GM12878 (cell line): ENCODE measurements at regions not wholly inside any gene's neighbourhood (a gene's known extent, or its start where the extent isn't known, plus 50 kb on each side); places are given as distances from the start of the nearest gene placed in this dataset.

Source experiments
- ATAC-seq: fragments of 200-7000 bp; cut with Tn5 transposase; 3 replicates; pipeline ENCODE4 v1.9.1; 2020; ENCODE audit warnings: mild to moderate bottlenecking, moderate library complexity
- BruUV-seq: library from RNA; stranded (reverse); fragments of 400-500 nt; replicated peaks from 2 replicates; lab custom pipeline; 2021; lab: Mats Ljungman, UMichigan
- CTCF ChIA-PET: fragments of 300-600 bp; sonication (Branson Sonifier 250); formaldehyde crosslinking; extraction: SDS; loops from one replicate; lab custom pipeline; 2021; ENCODE audit warnings: inconsistent platforms; lab: Yijun Ruan, JAX
- POLR2A ChIA-PET: fragments of 350-600 bp; formaldehyde crosslinking; extraction: SDS; loops from one replicate; lab custom pipeline; 2021; ENCODE audit warnings: inconsistent platforms; lab: Charles Lee
- RAD21 ChIA-PET: fragments of 300-600 bp; sonication (Branson Sonifier 250); formaldehyde crosslinking; loops from one replicate; lab custom pipeline; 2023; ENCODE audit warnings: antibody characterized with exemption; ENCODE audit not compliant: unreplicated experiment; lab: Charles Lee
- SMC1A ChIA-PET: fragments of 300-600 bp; sonication (Branson Sonifier 250); formaldehyde crosslinking; loops from one replicate; lab custom pipeline; 2023; ENCODE audit not compliant: unreplicated experiment, uncharacterized antibody; lab: Charles Lee
- DNase-seq: peaks from one replicate; pipeline ENCODE4 v3.0.0-alpha.2; 2011; ENCODE audit warnings: low read depth, low spot score
- FAIRE-seq: peaks from 3 replicates; lab custom pipeline; 2011; peaks lifted over from hg19 to GRCh38; lab: Jason Lieb, UNC
- H2AFZ ChIP-seq: 2 replicates; pipeline ENCODE4 v1.6.0; 2011; ENCODE audit warnings: low read depth, low read length, control low read depth; ENCODE audit not compliant: control insufficient read depth
- H3K27ac ChIP-seq: 2 replicates; pipeline ENCODE4 v1.5.1; 2011; ENCODE audit warnings: control low read depth; ENCODE audit not compliant: control insufficient read depth, insufficient read depth
- H3K27me3 ChIP-seq, 2 experiments: replicated peaks in 1 of 2; 2 replicates each; pipeline versions ENCODE4 v1.6.0 to v1.6.1; 2011; ENCODE audit warnings: low read length in 1 of 2; ENCODE audit not compliant: control insufficient read depth in 2 of 2, insufficient read depth in 2 of 2
- H3K36me3 ChIP-seq, 2 experiments: 2 replicates each; pipeline ENCODE4 v1.5.1; 2011; ENCODE audit warnings: low read length in 1 of 2; ENCODE audit not compliant: control insufficient read depth in 2 of 2, insufficient read depth in 2 of 2
- H3K4me1 ChIP-seq: 2 replicates; pipeline ENCODE4 v1.6.1; 2011; ENCODE audit warnings: mild to moderate bottlenecking, low read length, moderate library complexity, mixed read lengths; ENCODE audit not compliant: control insufficient read depth, insufficient read depth
- H3K4me2 ChIP-seq: 2 replicates; pipeline ENCODE4 v1.6.0; 2011; ENCODE audit warnings: control low read depth; ENCODE audit not compliant: control insufficient read depth, insufficient read depth
- H3K4me3 ChIP-seq: fragments of 200-600 bp; sonication (generic); 2 replicates; pipeline ENCODE4 v1.5.1; 2016
- H3K79me2 ChIP-seq: 2 replicates; pipeline ENCODE4 v1.6.0; 2011; ENCODE audit warnings: low read length; ENCODE audit not compliant: control insufficient read depth, insufficient read depth
- H3K9ac ChIP-seq: 2 replicates; pipeline ENCODE4 v1.8.0; 2011; ENCODE audit warnings: low read length, control low read depth, mixed read lengths; ENCODE audit not compliant: control insufficient read depth, insufficient read depth
- H3K9me3 ChIP-seq: replicated peaks from 3 replicates; pipeline ENCODE4 v1.5.1; 2011; ENCODE audit warnings: mild to moderate bottlenecking, low read length; ENCODE audit not compliant: control insufficient read depth, insufficient read depth
- H4K20me1 ChIP-seq: 2 replicates; pipeline ENCODE4 v1.6.0; 2011; ENCODE audit not compliant: control insufficient read depth, insufficient read depth
- BRCA1 ChIP-seq: IDR thresholded peaks from 2 replicates; pipeline ENCODE4 v1.6.1; 2011; ENCODE audit warnings: low read depth, low read length, improper control_type of control experiment
- FOS ChIP-seq: IDR thresholded peaks from 3 replicates; pipeline ENCODE4 v1.6.1; 2011; ENCODE audit warnings: borderline replicate concordance; ENCODE audit not compliant: insufficient read length; ENCODE audit errors: extremely low read depth
- GABPA ChIP-seq: IDR thresholded peaks from 2 replicates; pipeline ENCODE4 v1.6.1; 2014; ENCODE audit warnings: antibody characterized with exemption, low read depth, mild to moderate bottlenecking, inconsistent platforms
- HDAC6 ChIP-seq: fragments of 200-600 bp; sonication (generic); IDR thresholded peaks from one replicate; pipeline ENCODE4 v1.8.0; 2017; ENCODE audit warnings: antibody characterized with exemption; ENCODE audit not compliant: unreplicated experiment
- KLF5 ChIP-seq: fragments of 450-650 bp; IDR thresholded peaks from 2 replicates; pipeline ENCODE4 v1.6.1; 2014; ENCODE audit warnings: mild to moderate bottlenecking; ENCODE audit not compliant: partially characterized antibody
- LARP7 ChIP-seq: fragments of 450-650 bp; IDR thresholded peaks from 2 replicates; pipeline ENCODE4 v1.6.1; 2017; ENCODE audit warnings: mild to moderate bottlenecking
- NBN ChIP-seq: fragments of 450-650 bp; IDR thresholded peaks from 2 replicates; pipeline ENCODE4 v1.6.1; 2016
- RB1 ChIP-seq: fragments of 450-650 bp; formaldehyde crosslinking; IDR thresholded peaks from 2 replicates; pipeline ENCODE4 v1.6.1; 2017; ENCODE audit warnings: mild to moderate bottlenecking, borderline replicate concordance
- WGBS: methylation state at CpG from one replicate; pipeline ENCODE4 v1.1.6; 2016; ENCODE audit warnings: low lambda C conversion rate; ENCODE audit not compliant: insufficient replicate concordance, insufficient coverage; ENCODE audit errors: missing lambda C conversion rate; 5-methylcytosine and 5-hydroxymethylcytosine counted together
- in situ Hi-C: fragments of 300-500 bp; cut with MboI; formaldehyde crosslinking; loops from 9 replicates; pipeline ENCODE4 v1.14.3; 2018; ENCODE audit warnings: mixed read lengths
- intact Hi-C: fragments of 100-400 bp; cut with micrococcal nuclease; formaldehyde crosslinking; loops from one replicate; pipeline ENCODE4 v1.14.2; 2022; ENCODE audit not compliant: unreplicated experiment
- TF ChIP-seq, protein P1 (sequence below): fragments of 450-650 bp; IDR thresholded peaks from 2 replicates; pipeline ENCODE4 v1.6.1; 2017; ENCODE audit warnings: low read depth, mild to moderate bottlenecking, moderate library complexity
- TF ChIP-seq, protein P2 (sequence below): fragments of 450-650 bp; IDR thresholded peaks from 2 replicates; pipeline ENCODE4 v1.6.1; 2017; ENCODE audit warnings: mild to moderate bottlenecking, moderate library complexity

DNA sequence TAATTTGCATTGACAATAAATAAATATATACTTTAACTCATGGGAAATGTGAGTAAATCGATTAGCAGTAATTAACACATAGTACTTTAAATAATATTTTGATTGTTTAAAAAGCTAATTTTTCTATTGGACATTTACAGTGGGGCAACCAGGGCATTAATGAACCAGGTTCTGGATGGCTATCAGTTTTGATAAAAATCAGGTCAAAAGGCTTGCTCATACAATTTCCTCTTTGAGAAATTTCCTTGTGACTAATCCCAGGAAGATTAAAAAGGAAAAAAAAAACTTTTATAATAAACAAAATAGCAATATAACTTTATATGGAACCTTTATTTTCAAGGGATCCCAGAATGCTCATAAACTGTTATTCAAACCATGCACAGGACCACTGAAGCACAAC, 497.2 kb upstream of the ZEB2 start:
- Histone ChIP-seq H3K27me3 (no peaks in the 10 kb centered on the region; a peak in 1 of 4 replicates), H2AFZ (no peak overlapping the region), H4K20me1 (no peaks in the 10 kb centered on the region), H3K36me3 (no peaks in the 10 kb centered on the region), H3K4me2 (no peak overlapping the region), H3K9ac (no peak overlapping the region), H3K9me3 (no peaks in the 10 kb centered on the region), H3K4me3 (no peak overlapping the region), H3K79me2 (no peaks in the 10 kb centered on the region), H3K27ac (no peak overlapping the region), H3K4me1 (no peaks in the 10 kb centered on the region)
- WGBS: 0% methylated on average over 1 of the region's 1 CpG
- intact Hi-C loops (no loop called here), in situ Hi-C loops (no loop called here)
- ChIA-PET SMC1A (no interaction called here), CTCF (no interaction called here), RAD21 (no interaction called here), POLR2A (no interaction called here)
- TF ChIP-seq, protein P1, sequence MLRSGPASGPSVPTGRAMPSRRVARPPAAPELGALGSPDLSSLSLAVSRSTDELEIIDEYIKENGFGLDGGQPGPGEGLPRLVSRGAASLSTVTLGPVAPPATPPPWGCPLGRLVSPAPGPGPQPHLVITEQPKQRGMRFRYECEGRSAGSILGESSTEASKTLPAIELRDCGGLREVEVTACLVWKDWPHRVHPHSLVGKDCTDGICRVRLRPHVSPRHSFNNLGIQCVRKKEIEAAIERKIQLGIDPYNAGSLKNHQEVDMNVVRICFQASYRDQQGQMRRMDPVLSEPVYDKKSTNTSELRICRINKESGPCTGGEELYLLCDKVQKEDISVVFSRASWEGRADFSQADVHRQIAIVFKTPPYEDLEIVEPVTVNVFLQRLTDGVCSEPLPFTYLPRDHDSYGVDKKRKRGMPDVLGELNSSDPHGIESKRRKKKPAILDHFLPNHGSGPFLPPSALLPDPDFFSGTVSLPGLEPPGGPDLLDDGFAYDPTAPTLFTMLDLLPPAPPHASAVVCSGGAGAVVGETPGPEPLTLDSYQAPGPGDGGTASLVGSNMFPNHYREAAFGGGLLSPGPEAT: no peak
- TF ChIP-seq FOS (no peak), GABPA (no peak), RB1 (no peak), KLF5 (no peak), BRCA1 (no peak), HDAC6 (no peak), LARP7 (no peak), NBN (no peak)
- TF ChIP-seq, protein P2, sequence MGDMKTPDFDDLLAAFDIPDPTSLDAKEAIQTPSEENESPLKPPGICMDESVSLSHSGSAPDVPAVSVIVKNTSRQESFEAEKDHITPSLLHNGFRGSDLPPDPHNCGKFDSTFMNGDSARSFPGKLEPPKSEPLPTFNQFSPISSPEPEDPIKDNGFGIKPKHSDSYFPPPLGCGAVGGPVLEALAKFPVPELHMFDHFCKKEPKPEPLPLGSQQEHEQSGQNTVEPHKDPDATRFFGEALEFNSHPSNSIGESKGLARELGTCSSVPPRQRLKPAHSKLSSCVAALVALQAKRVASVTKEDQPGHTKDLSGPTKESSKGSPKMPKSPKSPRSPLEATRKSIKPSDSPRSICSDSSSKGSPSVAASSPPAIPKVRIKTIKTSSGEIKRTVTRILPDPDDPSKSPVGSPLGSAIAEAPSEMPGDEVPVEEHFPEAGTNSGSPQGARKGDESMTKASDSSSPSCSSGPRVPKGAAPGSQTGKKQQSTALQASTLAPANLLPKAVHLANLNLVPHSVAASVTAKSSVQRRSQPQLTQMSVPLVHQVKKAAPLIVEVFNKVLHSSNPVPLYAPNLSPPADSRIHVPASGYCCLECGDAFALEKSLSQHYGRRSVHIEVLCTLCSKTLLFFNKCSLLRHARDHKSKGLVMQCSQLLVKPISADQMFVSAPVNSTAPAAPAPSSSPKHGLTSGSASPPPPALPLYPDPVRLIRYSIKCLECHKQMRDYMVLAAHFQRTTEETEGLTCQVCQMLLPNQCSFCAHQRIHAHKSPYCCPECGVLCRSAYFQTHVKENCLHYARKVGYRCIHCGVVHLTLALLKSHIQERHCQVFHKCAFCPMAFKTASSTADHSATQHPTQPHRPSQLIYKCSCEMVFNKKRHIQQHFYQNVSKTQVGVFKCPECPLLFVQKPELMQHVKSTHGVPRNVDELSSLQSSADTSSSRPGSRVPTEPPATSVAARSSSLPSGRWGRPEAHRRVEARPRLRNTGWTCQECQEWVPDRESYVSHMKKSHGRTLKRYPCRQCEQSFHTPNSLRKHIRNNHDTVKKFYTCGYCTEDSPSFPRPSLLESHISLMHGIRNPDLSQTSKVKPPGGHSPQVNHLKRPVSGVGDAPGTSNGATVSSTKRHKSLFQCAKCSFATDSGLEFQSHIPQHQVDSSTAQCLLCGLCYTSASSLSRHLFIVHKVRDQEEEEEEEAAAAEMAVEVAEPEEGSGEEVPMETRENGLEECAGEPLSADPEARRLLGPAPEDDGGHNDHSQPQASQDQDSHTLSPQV: no peak
- FAIRE-seq (no peak), DNase-seq (no peak), ATAC-seq (no peak)
- BruUV-seq: no TSS peak
